OCI-LY7 (cell line): ENCODE measurements at regions not wholly inside any gene's neighbourhood (a gene's known extent, or its start where the extent isn't known, plus 50 kb on each side); places are given as distances from the start of the nearest gene placed in this dataset.

Experiments
- CTCF ChIP-seq: fragments of 200-600 bp; sonication (generic); conservative IDR thresholded peaks from 2 replicates; pipeline ENCODE4 v1.5.1; 2014; ENCODE audit warnings: mild to moderate bottlenecking, antibody characterized with exemption, low read length, moderate library complexity, mixed read lengths
- EZH2phosphoT487 ChIP-seq: fragments of 200-600 bp; sonication (generic); IDR thresholded peaks from 2 replicates; pipeline ENCODE4 v1.6.1; 2018; ENCODE audit warnings: low read depth, borderline replicate concordance, mild to moderate bottlenecking, mixed run types, antibody characterized with exemption, low read length, moderate library complexity, mixed read lengths

DNA sequence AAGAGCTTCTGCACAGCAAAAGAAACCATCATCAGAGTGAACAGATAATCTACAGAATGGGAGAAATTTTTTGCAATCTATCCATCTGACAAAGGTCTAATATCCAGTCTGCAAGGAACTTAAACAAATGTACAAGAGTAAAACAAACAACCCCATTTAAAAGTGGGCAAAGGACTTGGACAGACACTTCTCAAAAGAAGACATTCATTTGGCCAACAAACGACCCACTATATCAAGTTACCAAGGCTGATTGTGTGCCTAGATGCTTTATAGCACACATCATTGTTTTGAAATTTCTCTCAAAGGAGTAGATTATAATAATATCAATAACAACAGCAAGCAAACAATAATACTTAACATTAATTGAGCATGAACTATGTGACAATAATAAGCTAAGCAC is 117.1 kb downstream of the TFPI2 start:
- TF ChIP-seq CTCF = no peak
- no peak for TF ChIP-seq EZH2phosphoT487
